ENCODE measurements at regions not wholly inside any gene's neighbourhood (a gene's known extent, or its start where the extent isn't known, plus 50 kb on each side); places are given as distances from the start of the nearest gene placed in this dataset.
"Not testable (repeated sequence)": the region's sequence is repeated elsewhere in the genome, so short reads cannot be mapped to it uniquely, and the experiment has no call there.

DNA sequence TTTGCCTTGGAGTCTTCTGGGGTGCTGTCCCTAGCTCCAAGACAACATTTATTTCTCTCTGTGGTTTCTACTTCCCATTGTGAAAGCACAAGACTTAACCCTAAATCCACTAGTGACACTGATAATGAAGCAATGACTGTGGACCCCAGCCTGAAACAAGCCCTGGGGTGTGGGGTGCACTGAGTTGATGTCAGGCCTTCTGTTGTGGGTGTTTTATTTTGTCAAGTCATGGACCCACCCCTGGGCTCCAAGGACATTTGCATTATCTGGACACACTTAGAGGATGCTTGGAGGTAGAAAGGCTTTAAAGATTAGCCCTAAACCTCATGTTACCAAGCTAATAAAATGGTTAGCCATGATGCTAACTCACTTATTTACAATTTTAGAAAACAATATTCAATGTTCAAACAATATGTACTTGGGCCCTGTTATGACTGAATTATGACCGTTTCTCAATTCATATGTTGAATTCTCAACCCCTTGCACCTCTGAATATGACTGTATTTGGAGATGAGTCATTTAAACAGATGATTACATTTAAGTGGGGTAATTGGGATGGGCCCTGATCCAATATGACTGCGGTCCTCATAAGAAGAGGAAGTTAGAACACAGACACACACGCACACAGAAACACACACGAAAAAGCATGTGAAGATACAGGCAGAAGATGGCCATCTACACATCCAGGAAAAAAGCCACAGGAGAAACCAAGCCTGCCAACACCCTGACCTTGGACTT, 137.2 kb upstream of the IGFBP3 start:
- POLR2A ChIA-PET = no interaction called here
- CTCF ChIA-PET = no interaction called here

DNA sequence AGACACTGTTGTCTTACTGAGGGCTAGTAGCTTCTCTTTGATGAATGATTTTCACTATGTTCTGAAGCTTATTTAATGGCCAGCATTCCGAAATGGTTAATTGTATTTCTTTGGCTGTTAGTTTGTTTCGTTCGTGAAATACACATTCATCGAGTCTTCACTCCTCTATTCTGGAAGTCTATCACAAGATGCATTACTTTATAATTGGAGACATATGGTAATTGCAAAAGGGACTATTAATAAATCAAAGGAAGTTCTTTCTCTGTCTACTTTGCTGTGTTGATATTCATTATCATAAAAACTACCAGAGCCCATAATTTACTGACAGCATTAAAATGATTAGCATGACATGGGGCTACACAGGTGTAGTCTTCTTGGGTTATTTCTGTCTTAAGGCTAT, 133.8 kb upstream of the IGFBP3 start:
- ChIA-PET POLR2A (no interaction called here), CTCF (no interaction called here)

DNA sequence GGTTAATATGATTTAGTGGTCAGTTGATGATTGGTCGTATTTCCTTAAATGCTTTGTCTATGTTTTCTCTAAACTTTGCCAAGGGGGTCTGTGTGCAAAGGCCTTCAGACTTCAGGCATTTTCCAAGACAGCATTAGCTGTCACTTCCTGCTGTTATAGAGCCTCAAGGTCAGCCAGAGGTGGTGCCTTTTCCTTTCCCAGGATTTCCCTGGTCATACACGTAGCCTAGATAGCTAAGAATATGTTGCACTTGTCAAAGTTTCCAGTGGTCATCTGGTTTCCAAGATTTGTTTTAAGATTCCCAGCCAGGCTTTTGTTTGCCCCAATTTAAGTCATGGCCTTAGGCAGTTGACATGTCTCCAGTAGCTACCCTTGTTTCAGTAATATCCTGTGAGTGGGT, 133.2 kb upstream of the IGFBP3 start:
- CTCF ChIA-PET = no interaction called here
- POLR2A ChIA-PET = no interaction called here

DNA sequence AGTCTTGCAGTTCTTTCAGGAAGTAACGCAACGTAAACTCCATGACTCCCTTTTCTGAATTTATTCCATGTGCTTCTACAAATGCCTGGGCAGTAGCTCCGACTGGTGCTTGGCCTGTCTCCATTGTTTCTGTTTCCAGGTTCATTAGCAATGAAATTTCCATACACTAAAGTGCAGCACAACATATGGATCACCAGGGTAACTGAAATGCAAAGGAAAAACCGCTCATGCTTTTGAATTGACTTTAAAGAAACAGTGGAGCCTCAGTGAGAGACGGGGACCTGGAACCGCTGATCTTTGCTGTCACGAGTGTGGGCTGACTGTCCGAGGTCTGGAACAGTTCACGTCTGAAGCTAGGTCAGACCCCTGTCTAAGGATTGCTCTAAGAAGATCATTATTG, 126.5 kb upstream of the IGFBP3 start:
- ChIA-PET CTCF (no interaction called here), POLR2A (no interaction called here)

DNA sequence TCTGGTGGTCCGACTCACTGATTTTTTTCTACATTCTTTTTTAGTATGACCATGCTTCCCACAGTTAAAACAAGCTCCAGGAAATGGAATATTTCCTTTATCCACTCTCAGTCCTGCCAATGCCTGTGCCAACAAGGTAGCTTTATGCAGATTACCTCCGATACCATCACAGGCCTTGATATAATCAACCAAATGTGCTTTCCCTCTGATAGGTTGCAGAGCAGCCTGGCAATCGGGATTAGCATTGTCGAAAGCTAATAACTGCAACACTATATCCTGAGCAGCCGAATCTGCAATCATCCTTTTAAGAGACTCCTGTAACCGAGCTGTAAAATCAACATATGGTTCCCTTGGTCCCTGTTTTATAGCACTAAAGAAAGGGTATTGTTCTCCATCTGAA, 122.3 kb upstream of the IGFBP3 start:
- CTCF ChIA-PET, POLR2A ChIA-PET: not testable (repeated sequence)

DNA sequence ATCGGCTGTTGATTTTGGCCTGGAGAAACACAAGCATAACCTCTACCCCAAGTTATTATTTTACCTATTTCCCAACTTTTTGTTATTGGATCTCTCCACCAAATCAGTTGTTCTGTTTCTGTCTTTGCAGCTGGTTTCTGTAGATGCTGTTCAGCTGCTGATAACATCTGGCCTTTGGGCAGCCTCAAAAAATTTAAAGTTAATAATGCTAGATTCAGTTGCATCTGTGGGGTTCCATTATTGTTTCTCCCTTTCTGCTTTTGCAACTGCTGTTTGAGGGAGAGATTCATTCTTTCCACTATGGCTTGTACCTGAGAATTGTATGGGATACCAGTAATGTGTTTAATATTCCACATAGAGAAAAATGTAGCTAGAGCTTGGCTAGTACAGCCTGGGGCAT, 118.7 kb upstream of the IGFBP3 start:
- POLR2A ChIA-PET, CTCF ChIA-PET: not testable (repeated sequence)

DNA sequence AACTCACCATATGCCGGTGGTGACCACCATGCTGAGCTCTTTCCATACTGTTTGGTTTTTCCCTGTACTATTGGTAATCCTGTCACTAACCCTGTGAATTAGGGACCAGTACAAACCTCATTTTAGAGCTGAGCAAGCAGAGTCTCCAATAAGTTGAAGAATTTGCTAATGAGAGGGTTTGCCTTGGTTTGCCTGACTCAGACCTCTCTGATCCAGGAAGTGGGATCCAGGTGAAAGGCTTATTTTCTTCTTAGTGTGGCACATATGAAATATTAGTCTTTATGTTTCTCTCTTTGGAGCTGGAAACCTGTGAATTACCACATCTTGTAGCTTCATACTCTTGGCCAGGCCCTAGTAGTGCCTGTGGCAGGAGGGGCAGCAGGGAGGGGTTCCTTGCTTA, 114.1 kb upstream of the IGFBP3 start:
- POLR2A ChIA-PET = no interaction called here
- CTCF ChIA-PET = no interaction called here

DNA sequence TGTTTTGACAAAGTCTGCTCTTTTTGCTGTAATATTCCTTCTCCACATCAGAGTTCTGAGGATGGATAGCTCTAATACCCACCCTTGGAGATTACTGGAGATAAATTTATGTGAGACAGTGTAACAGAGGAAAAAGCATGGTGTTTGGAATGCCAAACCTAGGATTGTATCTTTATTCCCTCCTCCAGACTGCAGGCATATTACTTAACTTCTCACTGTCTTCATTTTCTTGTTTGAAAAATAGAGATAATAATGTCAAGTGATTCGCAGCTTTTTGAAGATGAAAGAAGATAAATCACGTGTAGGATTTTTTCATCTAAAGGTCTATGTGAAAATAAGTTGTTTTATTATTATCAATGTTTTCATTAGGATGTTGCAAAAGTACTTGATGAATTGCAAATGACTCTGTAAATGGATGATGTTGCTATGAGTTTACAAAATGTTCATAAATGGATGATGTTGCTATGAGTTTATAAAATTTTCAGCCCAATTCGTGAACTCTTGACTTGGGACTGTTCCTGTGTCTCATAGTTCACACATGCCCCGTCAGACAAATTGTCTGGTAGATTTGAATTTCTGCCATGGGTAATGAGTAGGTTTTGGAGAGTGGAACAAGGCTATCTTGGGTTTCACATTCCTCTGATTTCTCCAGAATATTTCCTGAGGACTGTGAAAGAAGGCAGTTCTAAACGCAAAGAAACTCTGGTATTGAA, 113.1 kb upstream of the IGFBP3 start:
- ChIA-PET POLR2A (no interaction called here), CTCF (no interaction called here)

DNA sequence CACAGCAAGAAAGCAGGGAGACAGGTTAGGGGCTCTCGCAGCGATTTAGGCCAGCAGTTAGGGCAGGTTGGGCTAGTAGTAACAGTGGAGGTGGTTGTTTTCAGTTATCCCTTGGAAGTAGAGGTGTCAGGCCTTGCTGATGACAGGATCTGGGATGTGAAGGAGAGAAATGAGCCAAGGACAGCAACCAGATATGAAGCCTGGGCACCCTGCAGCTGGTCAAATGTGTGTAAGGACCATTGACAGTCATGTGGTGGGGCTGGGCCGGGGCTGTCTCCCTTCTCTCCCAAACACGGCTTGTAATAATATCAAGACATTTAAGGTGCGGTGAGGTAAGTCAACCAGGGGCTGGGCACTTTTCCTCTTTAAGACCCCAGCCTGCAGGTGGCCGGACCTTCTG, 112.5 kb upstream of the IGFBP3 start:
- ChIA-PET CTCF (no interaction called here), POLR2A (no interaction called here)

DNA sequence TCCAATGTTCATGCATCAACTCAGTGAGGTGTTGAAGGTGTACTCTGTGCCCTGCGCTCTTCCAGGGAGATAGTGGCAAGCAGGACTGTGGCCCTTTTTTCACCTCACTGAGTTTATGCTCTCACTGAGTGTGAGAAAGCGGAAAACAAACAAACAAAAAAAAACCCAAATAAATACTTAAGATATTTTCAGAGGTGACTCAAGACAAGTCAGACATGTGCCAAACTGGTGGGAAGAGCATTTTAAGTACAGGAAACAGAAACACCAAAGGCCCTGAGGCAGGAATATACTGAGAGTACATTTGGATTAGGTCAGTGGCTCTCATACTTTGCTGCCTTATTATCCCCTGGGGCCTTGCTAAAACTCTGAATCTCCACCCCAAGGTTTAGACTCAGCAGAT, 111.9 kb upstream of the IGFBP3 start:
- CTCF ChIA-PET = no interaction called here

DNA sequence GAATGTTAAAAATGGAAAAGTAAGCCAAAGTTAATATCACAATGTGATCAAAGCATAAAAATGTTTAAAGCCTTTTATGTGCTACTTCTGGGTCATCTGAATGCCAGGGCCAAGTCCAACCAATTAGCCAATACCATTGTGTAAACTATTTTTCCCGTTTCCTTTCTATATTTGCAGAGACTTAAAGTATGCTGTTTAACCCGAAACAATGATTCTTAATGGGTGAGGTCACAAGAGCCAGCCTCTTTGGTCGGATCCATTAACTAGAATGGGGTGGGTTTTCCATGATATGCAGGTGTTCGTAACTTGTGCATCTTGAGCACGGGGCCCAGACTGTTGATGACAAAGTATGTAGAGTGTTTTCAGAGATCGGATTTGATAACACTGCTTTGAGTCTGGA, 111.3 kb upstream of the IGFBP3 start:
- ChIA-PET CTCF (no interaction called here), POLR2A (no interaction called here)

More for the DNA sequence above, 111.9 kb upstream of the IGFBP3 start:
- POLR2A ChIA-PET = no interaction called here

DNA sequence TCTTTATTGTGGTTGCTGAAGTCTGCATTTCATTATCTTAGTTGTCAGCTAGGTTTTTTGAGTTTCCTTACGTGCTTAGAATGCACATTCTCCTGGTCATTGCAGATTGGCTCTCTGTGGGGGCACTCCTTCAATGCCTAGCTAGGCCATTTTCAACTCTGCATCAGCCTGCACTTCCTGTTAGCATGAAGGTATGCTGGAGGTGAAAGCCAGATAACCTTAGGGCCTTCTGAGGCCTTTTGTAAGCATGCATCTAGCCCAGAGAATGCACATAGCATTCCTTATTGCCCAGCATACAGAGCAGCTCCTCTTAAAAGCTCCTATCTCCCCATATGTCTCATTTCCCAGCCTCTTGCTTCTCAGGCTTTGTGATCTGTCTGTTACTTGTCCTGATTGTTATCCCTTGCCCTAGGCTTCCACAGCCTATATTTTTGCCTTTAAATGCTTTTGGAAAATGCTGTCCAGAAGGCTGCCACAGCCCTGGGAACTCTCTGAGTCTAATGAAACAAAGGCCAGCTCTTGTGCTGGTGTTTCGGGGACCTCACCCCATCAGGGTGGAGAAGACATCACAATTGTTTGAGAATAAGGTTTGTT, 108.1 kb upstream of the IGFBP3 start:
- POLR2A ChIA-PET = no interaction called here
- CTCF ChIA-PET = no interaction called here

DNA sequence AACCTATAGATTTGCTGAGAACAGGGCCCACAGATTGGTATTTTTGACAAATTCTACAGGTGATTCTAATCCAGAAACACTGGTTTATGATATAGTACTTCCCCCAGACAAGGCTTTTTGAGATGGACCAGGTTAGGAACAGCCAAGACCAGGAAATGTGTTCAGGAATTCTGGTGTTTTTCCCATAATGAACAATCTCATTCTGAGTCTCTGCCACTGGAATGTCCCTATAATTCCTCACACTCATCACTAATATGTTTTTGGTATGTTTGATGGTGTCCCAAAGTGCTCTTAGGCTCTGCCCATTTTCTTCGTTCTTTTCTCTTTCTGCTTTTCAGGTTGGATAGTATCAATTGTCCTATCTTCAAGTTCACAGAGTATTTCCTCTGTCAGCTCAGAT, 107.2 kb upstream of the IGFBP3 start:
- POLR2A ChIA-PET = no interaction called here
- CTCF ChIA-PET = no interaction called here

DNA sequence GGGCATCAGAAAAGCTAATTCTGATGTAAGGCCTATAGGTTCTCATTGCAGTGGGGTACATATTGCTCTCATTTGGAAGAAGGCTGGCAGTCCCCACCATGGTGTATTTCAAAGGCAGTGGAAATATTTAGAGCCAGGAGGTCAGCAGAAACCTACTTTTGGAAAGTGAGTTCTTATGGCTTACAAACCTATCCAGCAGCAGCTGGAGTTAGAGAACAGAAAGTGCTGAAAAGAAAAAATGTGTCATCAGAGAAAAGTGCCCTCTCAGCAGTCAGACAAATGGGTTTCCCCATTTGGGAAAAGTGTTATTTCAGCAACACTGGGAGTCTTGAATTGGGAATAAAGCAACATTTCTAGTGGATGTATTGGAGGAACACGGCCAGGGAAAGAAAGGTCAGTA, 105.7 kb upstream of the IGFBP3 start:
- CTCF ChIA-PET = no interaction called here
- POLR2A ChIA-PET = no interaction called here

DNA sequence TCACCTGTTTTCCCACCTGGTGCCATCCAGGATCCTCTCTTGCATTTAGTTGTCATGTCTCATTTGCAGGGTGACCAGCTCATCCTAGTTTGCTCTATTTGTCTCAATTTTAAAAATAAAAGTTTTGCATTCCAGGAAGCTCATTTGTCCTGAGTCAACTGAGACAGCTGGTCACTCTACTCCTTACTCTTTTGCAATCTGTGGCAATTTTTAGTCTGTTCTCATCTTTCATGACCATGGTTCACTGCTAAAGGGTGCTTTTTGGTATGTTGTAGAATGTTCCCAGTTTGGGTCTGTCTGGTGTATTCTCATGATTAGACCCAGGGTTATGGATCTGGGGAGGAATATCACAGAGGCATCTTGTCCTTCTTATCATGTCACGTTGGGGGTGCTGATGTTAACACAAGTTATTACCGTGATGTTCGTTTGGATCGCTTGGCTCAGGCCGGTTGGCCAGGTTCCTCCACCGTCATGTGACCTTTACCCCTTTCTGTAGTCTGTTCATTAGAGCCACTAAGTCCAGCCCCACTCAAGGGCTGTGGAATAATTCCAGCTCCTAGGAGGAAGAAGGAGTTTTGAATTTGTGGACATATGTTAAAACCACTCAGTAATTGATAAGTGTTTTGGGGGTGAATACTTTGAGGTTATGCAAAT, 103.3 kb upstream of the IGFBP3 start:
- CTCF ChIA-PET = no interaction called here
- POLR2A ChIA-PET = no interaction called here

DNA sequence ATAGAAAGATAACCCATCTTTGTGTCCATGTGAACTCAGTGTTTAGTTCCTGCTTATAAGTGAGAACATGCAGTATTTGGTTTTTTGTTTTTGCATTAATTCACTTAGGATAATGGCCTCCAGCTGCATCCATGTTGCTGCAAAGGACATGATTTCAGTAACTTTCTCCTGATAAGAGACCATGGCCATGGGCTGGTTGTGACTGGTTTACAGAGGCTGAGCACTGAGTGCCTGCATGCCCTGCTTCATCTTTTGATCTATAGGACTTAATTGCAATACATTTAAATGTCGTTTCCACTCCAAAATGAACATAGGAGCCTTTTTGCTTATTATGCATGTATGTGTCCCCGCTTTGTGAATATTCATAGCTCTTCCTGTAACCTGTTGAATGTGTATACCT, 101.3 kb upstream of the IGFBP3 start:
- ChIA-PET POLR2A (no interaction called here), CTCF (no interaction called here)

DNA sequence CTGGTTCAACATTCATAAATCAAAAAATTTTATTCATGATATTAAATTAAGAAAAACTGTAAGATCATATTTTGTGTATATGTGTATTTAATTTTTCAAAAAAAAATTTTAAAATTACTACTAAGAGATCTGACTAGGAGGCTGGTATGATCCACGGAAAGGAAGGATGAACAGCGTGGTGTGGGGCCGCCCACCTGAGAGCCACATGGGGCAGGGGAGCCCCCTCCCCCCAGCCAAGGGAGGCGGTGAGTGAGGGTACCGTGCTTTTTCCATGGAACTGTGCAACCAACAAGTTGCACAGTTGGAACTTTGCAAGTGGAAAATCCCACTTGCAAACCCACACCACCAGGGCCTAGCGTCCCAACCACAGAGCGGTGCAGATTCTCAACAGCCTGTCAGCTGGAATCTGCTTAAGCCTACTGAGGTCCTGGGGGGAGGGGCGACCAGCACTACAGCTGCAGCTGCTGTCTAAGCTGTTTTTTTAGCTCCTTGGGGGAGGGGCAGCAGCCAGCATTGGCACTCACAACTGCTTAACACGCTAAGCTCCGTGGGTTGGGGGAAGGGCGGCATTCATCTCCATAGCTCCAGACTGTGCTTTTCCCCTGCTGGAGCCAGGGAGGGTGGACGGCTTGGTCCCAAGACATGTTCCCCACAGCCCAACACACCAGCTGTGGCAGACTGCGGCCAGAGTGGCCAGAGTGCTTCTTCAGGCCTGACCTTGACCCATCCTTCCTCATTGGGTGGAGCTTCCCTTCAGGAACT, 94.2 kb upstream of the IGFBP3 start:
- POLR2A ChIA-PET = no interaction called here
- CTCF ChIA-PET = no interaction called here

DNA sequence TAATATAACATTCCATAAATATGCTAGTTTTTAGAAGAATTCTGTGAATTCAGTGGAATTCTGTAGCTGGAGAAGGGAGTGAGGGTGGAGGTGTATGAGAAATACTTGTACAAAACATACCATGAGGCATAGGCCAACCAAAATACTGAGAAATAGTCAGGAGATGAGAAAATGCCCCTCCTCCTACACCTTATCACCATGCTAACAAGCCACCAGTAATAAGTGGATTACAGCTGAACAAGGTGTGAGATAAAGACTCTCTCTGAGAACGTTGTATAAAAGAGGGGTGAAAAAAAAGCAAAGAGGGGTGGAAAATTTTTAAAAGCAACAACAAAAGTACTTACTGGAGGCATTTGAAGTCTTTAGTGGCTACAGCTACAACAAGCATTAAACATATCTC, 90.4 kb upstream of the IGFBP3 start:
- POLR2A ChIA-PET = no interaction called here

DNA sequence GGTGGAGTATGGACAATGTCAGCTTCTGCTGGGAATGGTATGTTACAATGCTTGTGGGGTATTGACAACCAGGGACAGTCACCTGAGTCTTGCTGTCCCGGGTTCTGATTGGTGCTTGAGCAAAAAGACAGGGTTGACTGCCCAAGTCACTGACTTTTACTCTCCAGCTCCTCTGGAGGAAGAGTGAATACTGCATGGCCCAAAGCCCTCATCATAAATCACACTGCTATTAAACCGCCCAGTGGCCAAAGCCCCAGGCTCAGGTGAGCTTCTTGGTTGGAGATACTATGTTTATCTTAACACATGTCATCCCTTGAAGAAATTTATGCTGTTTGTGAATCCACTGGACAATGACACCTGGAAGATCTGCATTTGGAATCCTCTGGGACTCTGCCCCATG, 90.0 kb upstream of the IGFBP3 start:
- ChIA-PET POLR2A (no interaction called here), CTCF (no interaction called here)

More for the DNA sequence above, 90.4 kb upstream of the IGFBP3 start:
- CTCF ChIA-PET = no interaction called here

DNA sequence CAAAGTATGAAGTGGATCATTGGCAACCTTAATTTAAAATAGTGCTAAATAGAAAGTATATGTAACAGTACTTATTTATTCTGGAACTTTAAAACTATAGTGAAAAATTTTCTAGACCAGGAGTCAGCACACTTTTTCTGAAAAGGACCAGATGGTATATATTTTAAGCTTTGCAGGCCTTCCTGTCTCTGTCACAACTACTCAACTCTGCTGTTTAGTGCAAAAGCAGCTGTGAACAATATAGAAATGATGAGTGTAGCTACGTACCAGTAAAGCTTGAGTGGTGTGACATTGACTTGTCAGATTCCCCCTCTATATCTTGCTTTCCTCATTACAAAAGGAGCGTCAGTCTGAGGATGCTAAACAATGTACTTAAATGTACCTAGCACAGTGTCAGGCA, 88.1 kb upstream of the IGFBP3 start:
- CTCF ChIA-PET = no interaction called here
- POLR2A ChIA-PET = no interaction called here

Measured in activated CD8-positive, alpha-beta memory T cell treated with anti-CD3 and anti-CD28 coated beads for 36 hours (primary cell).